ENCODE measurements at regions not wholly inside any gene's neighbourhood (a gene's known extent, or its start where the extent isn't known, plus 50 kb on each side); places are given as distances from the start of the nearest gene placed in this dataset.

DNA sequence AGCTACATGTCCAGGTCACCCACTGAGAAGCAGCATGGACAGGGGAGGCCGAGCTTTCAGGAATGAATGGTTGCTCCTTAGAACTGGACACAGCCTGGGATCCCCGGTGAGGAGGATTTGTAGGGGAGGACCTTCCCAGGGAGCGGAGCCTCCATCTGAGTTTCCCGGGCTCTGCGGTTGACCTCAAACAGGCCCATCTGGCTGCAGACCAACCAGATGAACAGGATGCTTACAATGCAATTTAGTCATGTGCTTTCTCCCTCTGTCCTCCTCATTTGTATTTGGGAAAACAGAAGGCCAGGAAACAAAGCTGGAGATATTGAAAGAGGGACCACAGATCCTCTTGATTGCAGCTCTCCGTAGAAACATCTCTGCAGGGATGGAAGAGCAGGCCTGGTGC, 104.8 kb downstream of the EMX2 start:
- intact Hi-C loops (cut with micrococcal nuclease) = no loop called here
- peaks cover 2% of the 10 kb centered on the region for H3K36me3 Mint-ChIP-seq (ENCODE audit: low read depth)
- H3K4me1 Mint-ChIP-seq (ENCODE audit: low read depth) = peaks cover 2% of the 10 kb centered on the region
- H3K4me3 Mint-ChIP-seq = no peak overlapping the region
- no peak overlapping the region for H3K27ac Mint-ChIP-seq
- DNase-seq (ENCODE audit: low spot score) = no peak
- peaks cover 13% of the 10 kb centered on the region for H3K9me3 Mint-ChIP-seq
- H3K27me3 Mint-ChIP-seq (ENCODE audit: insufficient read depth) = peaks cover 14% of the 10 kb centered on the region

DNA sequence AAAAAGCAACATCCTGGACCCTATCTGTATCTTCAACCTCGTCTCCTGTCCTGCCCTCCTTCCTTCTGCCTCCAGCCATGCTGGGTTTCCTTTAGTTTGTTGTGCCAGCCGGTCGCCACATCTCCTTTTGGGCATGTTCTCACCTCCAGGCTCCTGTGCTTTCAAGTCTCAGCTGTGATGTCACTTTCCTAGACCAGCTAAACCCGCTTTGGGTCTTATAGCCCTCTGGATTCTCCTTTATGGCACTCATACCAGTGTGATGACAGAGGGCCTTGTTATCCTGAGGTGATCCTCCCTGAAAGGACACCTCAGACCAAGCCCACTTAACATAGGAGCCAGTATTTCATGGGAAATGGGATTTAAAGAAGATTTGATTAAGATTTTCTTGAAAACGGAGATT, 108.6 kb downstream of the EMX2 start:
- Mint-ChIP-seq H3K27me3 (ENCODE audit: insufficient read depth) (peaks cover 6% of the 10 kb centered on the region), H3K4me1 (ENCODE audit: low read depth) (peaks cover 20% of the 10 kb centered on the region), H3K4me3 (no peak overlapping the region), H3K36me3 (ENCODE audit: low read depth) (peaks cover 2% of the 10 kb centered on the region), H3K9me3 (peaks cover 28% of the 10 kb centered on the region), H3K27ac (no peak overlapping the region)
- intact Hi-C loops (cut with micrococcal nuclease) = loop anchor here (5.0 kb wide), 2 partner anchors 274 to 396 kb away; partner anchors contain the start of genes PDZD8 and RAB11FIP2
- no peak for DNase-seq (ENCODE audit: low spot score)

DNA sequence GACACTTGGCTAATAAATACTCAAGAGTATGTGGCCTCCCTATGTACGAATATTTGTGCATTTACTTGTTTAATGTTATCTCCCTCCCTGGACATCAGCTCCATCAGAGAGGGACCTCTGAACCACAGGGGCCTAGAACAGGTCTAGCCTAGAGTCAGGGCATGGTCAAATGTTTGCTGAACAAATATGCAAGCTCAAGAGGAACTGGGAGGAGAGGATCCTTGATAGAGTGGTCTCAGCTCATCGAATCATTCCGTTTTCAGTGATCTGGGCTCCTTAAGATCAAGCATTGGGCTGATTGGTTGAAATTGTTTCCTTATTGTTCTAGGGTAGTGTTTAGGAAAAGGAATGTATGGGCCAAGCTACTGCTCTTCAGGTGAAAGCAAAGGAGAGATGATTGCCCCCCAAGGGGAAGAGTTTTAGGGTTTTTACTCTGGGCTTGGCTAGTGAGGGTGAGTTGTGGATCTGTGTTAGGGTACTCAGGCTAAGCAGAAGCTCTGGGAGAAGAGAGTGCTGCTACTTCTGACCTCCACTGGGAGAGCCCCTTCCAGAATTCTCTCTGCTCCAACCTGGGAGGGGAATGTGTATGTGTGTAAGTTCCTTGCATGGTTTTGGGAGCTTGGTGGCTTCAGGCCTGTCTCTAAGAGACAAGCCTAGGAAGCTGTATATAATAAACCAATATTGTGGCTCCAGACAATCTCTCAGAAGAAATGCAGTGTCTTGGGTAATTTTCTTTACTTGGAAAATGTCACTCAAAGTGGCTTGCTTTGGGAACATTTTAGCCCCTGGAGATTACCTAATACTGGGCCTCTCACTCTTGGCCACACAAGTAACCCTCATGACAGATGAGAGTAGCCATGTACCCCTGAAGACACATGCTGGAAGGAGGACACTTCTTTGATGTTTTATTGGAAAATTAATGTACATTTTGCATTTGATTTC, 110.0 kb downstream of the EMX2 start:
- no peak for DNase-seq (ENCODE audit: low spot score)
- Mint-ChIP-seq H3K4me1 (ENCODE audit: low read depth) (peaks cover 33% of the 10 kb centered on the region), H3K9me3 (peaks cover 32% of the 10 kb centered on the region), H3K4me3 (peak overlapping the region; percentile 15), H3K36me3 (ENCODE audit: low read depth) (peaks cover 5% of the 10 kb centered on the region), H3K27ac (peak overlapping the region; percentile 83), H3K27me3 (ENCODE audit: insufficient read depth) (peaks cover 6% of the 10 kb centered on the region)
- intact Hi-C loops (cut with micrococcal nuclease) = loop anchor here (1.0 to 5.0 kb wide), 4 partner anchors 11 to 395 kb away; partner anchors contain the start of genes PDZD8 and RAB11FIP2

DNA sequence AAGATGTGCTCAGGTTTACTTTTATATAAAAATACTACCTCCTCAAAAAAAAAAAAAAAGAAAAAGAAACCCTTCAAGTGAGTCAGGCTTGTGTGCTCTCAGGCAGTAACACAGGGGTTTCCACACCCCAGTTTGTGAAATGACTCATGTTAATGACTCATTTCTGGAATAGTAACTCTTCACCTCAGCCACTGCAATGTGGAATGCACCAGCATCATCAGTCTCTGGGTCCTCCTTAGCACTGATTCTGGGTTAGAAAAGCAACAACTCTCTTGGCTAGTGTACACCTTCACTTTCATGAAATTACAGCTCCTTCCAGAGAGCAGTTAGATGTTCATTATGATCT, 110.6 kb downstream of the EMX2 start:
- peaks cover 38% of the 10 kb centered on the region for H3K4me1 Mint-ChIP-seq (ENCODE audit: low read depth)
- peaks cover 32% of the 10 kb centered on the region for H3K9me3 Mint-ChIP-seq
- H3K27me3 Mint-ChIP-seq (ENCODE audit: insufficient read depth) = peaks cover 3% of the 10 kb centered on the region
- intact Hi-C loops (cut with micrococcal nuclease) = loop anchor here (1.0 to 5.0 kb wide), 4 partner anchors 10 to 394 kb away; partner anchors contain the start of genes PDZD8 and RAB11FIP2
- peaks cover 5% of the 10 kb centered on the region for H3K36me3 Mint-ChIP-seq (ENCODE audit: low read depth)
- H3K4me3 Mint-ChIP-seq = peak overlapping the region; percentile 11
- H3K27ac Mint-ChIP-seq = peak overlapping the region; percentile 83
- peak; percentile 65 for DNase-seq (ENCODE audit: low spot score)

DNA sequence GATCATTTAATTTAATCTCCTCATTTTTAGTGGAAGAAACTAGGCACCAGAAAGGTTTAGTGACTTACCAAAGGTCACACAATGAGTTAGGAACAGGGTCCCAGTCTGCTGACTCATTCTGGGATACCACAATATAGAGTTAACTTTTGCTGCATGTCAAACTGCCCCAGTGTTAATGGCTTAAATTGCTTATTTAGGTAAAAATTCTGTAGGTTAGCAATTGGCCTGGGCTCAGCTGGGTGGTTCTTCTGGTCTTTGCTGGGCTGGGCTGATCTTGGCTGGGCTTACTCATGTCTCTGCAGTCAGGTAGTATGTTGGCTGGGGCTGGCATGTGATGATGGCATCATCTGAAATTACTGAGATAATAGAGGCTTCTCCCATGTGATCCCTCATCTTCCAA, 111.6 kb downstream of the EMX2 start:
- DNase-seq (ENCODE audit: low spot score) = no peak
- Mint-ChIP-seq H3K4me3 (no peak overlapping the region), H3K4me1 (ENCODE audit: low read depth) (peaks cover 38% of the 10 kb centered on the region), H3K9me3 (peaks cover 32% of the 10 kb centered on the region), H3K27me3 (ENCODE audit: insufficient read depth) (peaks cover 3% of the 10 kb centered on the region), H3K27ac (peak overlapping the region; percentile 32), H3K36me3 (ENCODE audit: low read depth) (peaks cover 5% of the 10 kb centered on the region)
- intact Hi-C loops (cut with micrococcal nuclease) = loop anchor here (5.0 kb wide), 2 partner anchors 277 to 393 kb away; partner anchors contain the start of genes PDZD8 and RAB11FIP2

DNA sequence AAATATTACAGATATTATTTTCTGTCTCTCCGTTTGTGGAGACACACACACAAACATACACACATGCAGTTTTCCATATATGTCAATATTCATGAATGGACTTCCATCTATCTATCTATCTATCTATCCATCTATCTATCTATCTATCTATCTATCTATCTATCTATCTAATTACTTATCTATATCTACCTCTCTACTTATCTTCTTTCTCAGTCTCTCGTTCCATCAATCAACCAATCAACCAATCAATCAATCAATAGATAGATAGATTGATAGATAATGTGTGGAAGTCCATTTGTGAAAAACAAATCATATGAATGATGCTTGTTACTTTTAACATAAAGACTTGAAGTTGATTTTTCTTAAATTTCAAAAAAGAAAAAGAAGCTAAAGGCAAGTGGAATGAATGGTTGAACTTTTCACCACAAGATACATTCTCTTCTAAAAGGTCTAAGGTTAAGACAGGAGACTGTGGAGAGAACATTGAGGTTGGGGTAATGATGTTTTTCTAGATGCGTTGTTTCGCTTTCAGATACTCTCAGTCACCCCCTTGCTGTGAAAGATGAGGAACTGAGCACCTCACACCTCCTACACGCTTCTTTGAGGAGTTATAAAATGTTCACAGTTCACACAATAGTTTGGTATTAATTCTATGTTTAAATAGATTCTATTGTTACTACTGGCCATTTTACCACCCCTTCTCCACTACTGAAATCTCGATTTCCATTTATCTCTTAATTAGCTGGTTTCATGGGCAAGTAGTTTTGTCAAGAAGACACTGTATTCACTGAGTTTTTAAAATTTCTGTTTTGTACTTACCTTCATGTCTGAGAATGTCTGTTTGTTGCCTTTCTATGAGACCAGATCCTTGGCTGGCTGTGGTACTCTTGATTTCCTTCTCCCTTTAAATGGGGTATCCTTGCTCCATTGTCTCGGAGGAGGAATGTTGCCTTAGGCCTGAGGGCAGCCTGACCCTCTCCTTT, 114.1 kb downstream of the EMX2 start:
- intact Hi-C loops (cut with micrococcal nuclease) = loop anchor here (2.0 kb wide), 4 partner anchors 20 to 1098 kb away; partner anchors contain the start of gene CACUL1
- peaks cover 19% of the 10 kb centered on the region for H3K9me3 Mint-ChIP-seq
- H3K27ac Mint-ChIP-seq = peak overlapping the region; percentile 68
- H3K36me3 Mint-ChIP-seq (ENCODE audit: low read depth) = peaks cover 3% of the 10 kb centered on the region
- H3K4me3 Mint-ChIP-seq = peak overlapping the region; percentile 40
- H3K27me3 Mint-ChIP-seq (ENCODE audit: insufficient read depth) = peaks cover 3% of the 10 kb centered on the region
- H3K4me1 Mint-ChIP-seq (ENCODE audit: low read depth) = peaks cover 38% of the 10 kb centered on the region
- no peak for DNase-seq (ENCODE audit: low spot score)

DNA sequence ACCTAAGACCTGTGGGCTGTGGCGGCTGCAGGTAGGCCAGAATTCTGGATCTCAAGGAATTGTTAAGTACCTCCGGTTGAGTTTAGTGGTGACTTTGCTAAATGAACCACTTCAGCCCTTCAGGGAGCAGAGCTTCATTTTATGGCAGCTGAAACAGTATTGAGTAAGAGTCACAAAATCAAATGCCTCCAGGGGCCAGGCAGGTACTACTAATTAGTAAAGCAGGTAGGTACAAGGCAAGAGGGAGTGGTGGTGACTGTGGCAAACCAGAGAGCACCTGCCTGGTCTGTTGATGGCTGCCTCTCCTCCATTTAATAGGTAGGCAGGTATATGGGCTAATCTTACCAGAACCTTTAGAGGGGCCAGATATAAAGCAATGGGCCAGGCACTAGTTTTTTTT, 118.8 kb downstream of the EMX2 start:
- peaks cover 7% of the 10 kb centered on the region for H3K27me3 Mint-ChIP-seq (ENCODE audit: insufficient read depth)
- no peak for DNase-seq (ENCODE audit: low spot score)
- intact Hi-C loops (cut with micrococcal nuclease) = no loop called here
- peaks cover 3% of the 10 kb centered on the region for H3K9me3 Mint-ChIP-seq
- H3K4me3 Mint-ChIP-seq = no peak overlapping the region
- peaks cover 3% of the 10 kb centered on the region for H3K36me3 Mint-ChIP-seq (ENCODE audit: low read depth)
- H3K4me1 Mint-ChIP-seq (ENCODE audit: low read depth) = peaks cover 22% of the 10 kb centered on the region
- H3K27ac Mint-ChIP-seq = no peak overlapping the region

DNA sequence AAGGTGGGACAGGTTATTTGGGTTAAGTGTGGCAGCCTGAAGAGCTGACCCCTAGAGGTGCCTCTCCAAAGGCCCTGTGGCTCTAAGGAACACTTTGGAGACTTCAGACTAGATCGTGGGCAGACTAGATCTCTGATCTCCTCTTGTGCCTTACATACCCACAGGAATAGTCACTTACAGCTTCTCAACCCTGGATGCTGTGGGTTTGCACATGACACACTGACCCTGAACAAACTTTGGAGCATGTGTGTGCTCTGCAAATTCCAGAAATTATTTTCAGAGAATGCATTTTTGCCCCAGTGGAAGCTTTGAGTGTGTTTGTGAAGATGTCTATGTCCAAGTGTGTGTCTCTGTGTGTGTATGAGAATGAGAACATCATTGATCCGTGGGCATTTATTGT, 119.6 kb downstream of the EMX2 start:
- Mint-ChIP-seq H3K27ac (no peak overlapping the region), H3K4me1 (ENCODE audit: low read depth) (peaks cover 14% of the 10 kb centered on the region), H3K4me3 (no peak overlapping the region), H3K9me3 (no peaks in the 10 kb centered on the region), H3K27me3 (ENCODE audit: insufficient read depth) (peaks cover 13% of the 10 kb centered on the region), H3K36me3 (ENCODE audit: low read depth) (no peaks in the 10 kb centered on the region)
- intact Hi-C loops (cut with micrococcal nuclease) = no loop called here
- DNase-seq (ENCODE audit: low spot score) = no peak

DNA sequence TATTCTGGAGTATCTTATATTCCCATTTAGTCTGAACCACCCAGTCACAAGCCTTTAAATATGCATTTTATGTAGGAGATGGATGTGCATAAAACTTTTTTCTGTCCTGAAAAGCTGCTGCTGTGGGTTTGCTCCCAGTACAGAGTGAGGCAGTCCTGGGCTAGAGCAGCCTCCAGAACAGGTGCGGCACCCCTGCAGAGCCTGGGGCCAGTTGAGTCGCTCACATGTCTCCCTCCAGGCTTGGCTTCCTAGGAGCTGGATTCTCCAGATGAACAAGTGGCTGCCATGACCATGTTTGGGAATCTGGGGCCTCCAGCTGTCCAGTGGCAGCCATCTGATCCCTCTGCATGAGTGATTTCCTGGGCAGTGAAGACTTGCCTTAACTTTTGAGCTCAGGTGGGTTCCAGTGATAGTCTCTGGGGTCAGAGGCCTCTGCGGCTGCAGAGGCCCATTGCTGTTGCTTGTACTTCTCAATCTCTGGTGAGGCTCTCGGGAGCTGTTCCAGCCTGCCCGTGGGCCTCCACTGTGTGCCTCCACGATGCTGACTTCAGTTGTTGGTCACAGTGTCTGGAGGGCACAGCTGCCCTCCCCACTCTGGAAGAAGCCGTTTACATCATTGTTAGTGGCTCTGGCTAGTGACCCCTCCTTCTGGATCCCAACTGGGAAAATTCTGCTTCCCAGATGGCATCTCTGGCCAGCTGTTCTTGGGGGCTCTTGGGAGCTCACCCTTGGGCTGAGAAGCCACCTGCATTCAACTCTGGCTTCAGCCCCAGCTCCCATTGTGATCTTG, 120.4 kb downstream of the EMX2 start:
- Mint-ChIP-seq H3K27ac (no peak overlapping the region), H3K4me3 (no peak overlapping the region), H3K36me3 (ENCODE audit: low read depth) (no peaks in the 10 kb centered on the region), H3K4me1 (ENCODE audit: low read depth) (peaks cover 6% of the 10 kb centered on the region), H3K9me3 (no peaks in the 10 kb centered on the region), H3K27me3 (ENCODE audit: insufficient read depth) (peaks cover 13% of the 10 kb centered on the region)
- no peak for DNase-seq (ENCODE audit: low spot score)
- intact Hi-C loops (cut with micrococcal nuclease) = loop anchor here (1.0 kb wide), 1 partner anchor 10 kb away; no protein-coding TSS in a partner anchor

DNA sequence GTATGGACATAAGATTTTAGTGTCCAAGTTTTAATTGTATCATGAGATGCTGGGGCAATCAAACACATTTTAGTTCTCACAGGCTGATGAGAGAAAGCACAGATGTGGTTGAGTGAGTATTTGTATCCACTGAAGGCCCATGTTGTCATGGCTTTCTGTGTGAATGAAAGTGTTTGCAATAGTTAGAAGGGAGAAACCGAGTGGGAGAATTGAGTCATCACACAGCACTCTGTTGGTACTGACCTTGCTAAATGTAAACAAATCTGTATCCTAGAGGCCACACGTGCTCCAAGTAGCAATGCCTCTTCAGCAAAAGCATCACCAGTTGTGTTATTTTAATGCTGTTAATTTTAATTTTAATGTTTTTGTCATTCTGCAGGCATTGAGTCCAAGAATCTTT, 121.2 kb downstream of the EMX2 start:
- H3K4me3 Mint-ChIP-seq = no peak overlapping the region
- DNase-seq (ENCODE audit: low spot score) = peak; percentile 9
- peaks cover 13% of the 10 kb centered on the region for H3K27me3 Mint-ChIP-seq (ENCODE audit: insufficient read depth)
- H3K9me3 Mint-ChIP-seq = no peaks in the 10 kb centered on the region
- no peaks in the 10 kb centered on the region for H3K36me3 Mint-ChIP-seq (ENCODE audit: low read depth)
- peaks cover 6% of the 10 kb centered on the region for H3K4me1 Mint-ChIP-seq (ENCODE audit: low read depth)
- intact Hi-C loops (cut with micrococcal nuclease) = loop anchor here (1.0 kb wide), 1 partner anchor 10 kb away; no protein-coding TSS in a partner anchor
- peak overlapping the region; percentile 78 for H3K27ac Mint-ChIP-seq

DNA sequence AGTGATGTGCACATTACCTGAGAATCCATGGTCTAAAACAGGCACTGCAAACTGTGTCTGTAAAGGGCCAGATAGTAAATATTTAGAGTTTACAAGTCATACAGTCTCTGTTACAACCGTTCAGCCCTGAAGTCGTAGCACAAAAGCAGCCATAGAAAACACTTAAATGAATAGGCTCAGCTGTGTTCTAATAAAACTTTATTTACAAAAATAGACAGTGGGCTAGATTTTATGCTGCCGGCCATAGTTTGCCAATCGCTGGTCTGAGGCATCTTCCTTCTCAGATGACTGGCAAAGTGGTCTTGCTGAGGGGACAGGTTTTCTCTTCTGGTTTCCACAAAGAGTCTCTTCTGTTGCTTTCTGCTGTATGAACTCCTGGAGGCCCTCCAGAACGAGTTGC, 121.7 kb downstream of the EMX2 start:
- intact Hi-C loops (cut with micrococcal nuclease) = no loop called here
- peaks cover 13% of the 10 kb centered on the region for H3K27me3 Mint-ChIP-seq (ENCODE audit: insufficient read depth)
- H3K27ac Mint-ChIP-seq = no peak overlapping the region
- H3K9me3 Mint-ChIP-seq = no peaks in the 10 kb centered on the region
- H3K36me3 Mint-ChIP-seq (ENCODE audit: low read depth) = no peaks in the 10 kb centered on the region
- peaks cover 6% of the 10 kb centered on the region for H3K4me1 Mint-ChIP-seq (ENCODE audit: low read depth)
- H3K4me3 Mint-ChIP-seq = no peak overlapping the region
- DNase-seq (ENCODE audit: low spot score) = no peak

DNA sequence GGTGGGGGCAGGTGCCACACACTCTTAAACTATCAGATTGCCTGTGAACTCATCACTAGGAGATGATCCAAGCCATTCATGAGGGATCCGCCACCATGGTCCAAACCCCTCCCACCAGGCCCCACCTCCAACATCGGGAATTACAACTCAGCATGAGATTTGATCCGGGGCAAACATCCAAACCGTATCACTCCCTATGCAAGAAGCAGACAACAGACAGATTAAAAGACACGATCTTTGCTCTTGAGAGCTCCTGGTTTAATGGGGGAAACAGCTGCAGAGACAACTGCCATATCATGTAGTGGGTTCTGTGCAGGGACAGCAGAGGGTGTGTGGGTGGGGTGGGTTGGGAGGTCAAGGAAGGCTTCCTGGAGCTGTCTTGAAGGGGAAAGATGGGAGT, 123.6 kb downstream of the EMX2 start:
- no peaks in the 10 kb centered on the region for H3K9me3 Mint-ChIP-seq
- no peaks in the 10 kb centered on the region for H3K36me3 Mint-ChIP-seq (ENCODE audit: low read depth)
- no peak for DNase-seq (ENCODE audit: low spot score)
- peaks cover 11% of the 10 kb centered on the region for H3K27me3 Mint-ChIP-seq (ENCODE audit: insufficient read depth)
- no peak overlapping the region for H3K4me3 Mint-ChIP-seq
- no peak overlapping the region for H3K27ac Mint-ChIP-seq
- peaks cover 6% of the 10 kb centered on the region for H3K4me1 Mint-ChIP-seq (ENCODE audit: low read depth)
- intact Hi-C loops (cut with micrococcal nuclease) = no loop called here

Data from activated T-helper 1 cell treated with anti-CD3 and anti-CD28 coated beads, Interleukin-12 subunit alpha, Interleukin-12 subunit beta, Interleukin-2, Interleukin-4 antibody, amounts not matched to agents 30 ng/mL and 10 ng/mL and 1 ng/mL, durations not matched to agents 14 hours and 24 hours and 36 hours (primary cell).